OCI-LY1 (cell line): ENCODE measurements at regions not wholly inside any gene's neighbourhood (a gene's known extent, or its start where the extent isn't known, plus 50 kb on each side); places are given as distances from the start of the nearest gene placed in this dataset.

Source experiments
- CTCF ChIP-seq: fragments of 200-600 bp; sonication (generic), shearing (Covaris generic); IDR thresholded peaks from 2 replicates; pipeline ENCODE4 v1.5.1; 2017; ENCODE audit warnings: mild to moderate bottlenecking, antibody characterized with exemption, low read length, moderate library complexity, mixed read lengths
- EZH2 ChIP-seq: fragments of 200-600 bp; sonication (generic), shearing (Covaris generic); IDR thresholded peaks from 2 replicates; pipeline ENCODE4 v1.8.0; 2017; ENCODE audit warnings: borderline replicate concordance, mixed run types, mild to moderate bottlenecking, antibody characterized with exemption, low read length, moderate library complexity, mixed read lengths

GRCh38 chr3:161737171-161737570, 240.6 kb downstream of the OTOL1 start:
- no peak for TF ChIP-seq CTCF
- no peak for TF ChIP-seq EZH2
